GM19468 (cell line): ENCODE measurements at regions not wholly inside any gene's neighbourhood (a gene's known extent, or its start where the extent isn't known, plus 50 kb on each side); places are given as distances from the start of the nearest gene placed in this dataset.
"Not testable (repeated sequence)": the region's sequence is repeated elsewhere in the genome, so short reads cannot be mapped to it uniquely, and the experiment has no call there.

Experiments
- ATAC-seq: cut with Tn5 transposase; IDR thresholded peaks from one replicate; pipeline ENCODE4 v1.9.1; 2021; ENCODE audit warnings: mild to moderate bottlenecking, moderate library complexity, moderate number of reproducible peaks; ENCODE audit not compliant: unreplicated experiment; ENCODE audit errors: extremely low read depth

- no peak for ATAC-seq
Measured at GRCh38 chr4:15332377-15332776, 95.5 kb upstream of the C1QTNF7 start.

- no peak for ATAC-seq
Measured at GRCh38 chr4:15333692-15334633, 93.9 kb upstream of the C1QTNF7 start.

GRCh38 chr4:15336410-15337167 lies 91.2 kb upstream of the C1QTNF7 start:
- no peak for ATAC-seq

- not testable (repeated sequence) for ATAC-seq
Measured at GRCh38 chr4:15337168-15337657, 90.6 kb upstream of the C1QTNF7 start.

GRCh38 chr4:15339737-15340136 lies 88.1 kb upstream of the C1QTNF7 start:
- ATAC-seq: no peak

- ATAC-seq: no peak
Measured at GRCh38 chr4:15340332-15340731, 87.5 kb upstream of the C1QTNF7 start.

- ATAC-seq: no peak
Measured at GRCh38 chr4:15340902-15341732, 86.7 kb upstream of the C1QTNF7 start.

- no peak for ATAC-seq
Measured at GRCh38 chr4:15341733-15342300, 86.0 kb upstream of the C1QTNF7 start.

- no peak for ATAC-seq
Measured at GRCh38 chr4:15343000-15343399, 84.8 kb upstream of the C1QTNF7 start.

GRCh38 chr4:15343581-15343980 lies 84.3 kb upstream of the C1QTNF7 start:
- no peak for ATAC-seq

GRCh38 chr4:15344041-15344440 lies 83.8 kb upstream of the C1QTNF7 start:
- ATAC-seq: no peak

GRCh38 chr4:15345134-15345533 lies 82.7 kb upstream of the C1QTNF7 start:
- ATAC-seq: no peak

GRCh38 chr4:15348236-15348635 lies 79.6 kb upstream of the C1QTNF7 start:
- ATAC-seq: no peak

- no peak for ATAC-seq
Measured at GRCh38 chr4:15348695-15349094, 79.1 kb upstream of the C1QTNF7 start.

GRCh38 chr4:15349531-15349935 lies 78.3 kb upstream of the C1QTNF7 start:
- ATAC-seq: no peak

- ATAC-seq: no peak
Measured at GRCh38 chr4:15349965-15350364, 77.9 kb upstream of the C1QTNF7 start.

GRCh38 chr4:15352524-15352923 lies 75.3 kb upstream of the C1QTNF7 start:
- ATAC-seq: no peak

GRCh38 chr4:15353207-15353606 lies 74.6 kb upstream of the C1QTNF7 start:
- ATAC-seq: no peak

GRCh38 chr4:15354371-15355297 lies 73.2 kb upstream of the C1QTNF7 start:
- no peak for ATAC-seq
